Fibroblast of villous mesenchyme (primary cell): ENCODE measurements at regions not wholly inside any gene's neighbourhood (a gene's known extent, or its start where the extent isn't known, plus 50 kb on each side); places are given as distances from the start of the nearest gene placed in this dataset.
"Not testable (repeated sequence)": the region's sequence is repeated elsewhere in the genome, so short reads cannot be mapped to it uniquely, and the experiment has no call there.

Source experiments
- DNase-seq: peaks from one replicate; pipeline ENCODE4 v3.0.0-alpha.2; 2010; ENCODE audit warnings: low read depth
- H3K4me3 ChIP-seq: 2 replicates; pipeline ENCODE4 v1.5.1; 2011; ENCODE audit warnings: low read depth, mild to moderate bottlenecking, low read length
- CTCF ChIP-seq: IDR thresholded peaks from 2 replicates; pipeline ENCODE4 v1.5.1; 2012; ENCODE audit warnings: low read depth, mild to moderate bottlenecking, low read length; ENCODE audit not compliant: insufficient read depth

DNA sequence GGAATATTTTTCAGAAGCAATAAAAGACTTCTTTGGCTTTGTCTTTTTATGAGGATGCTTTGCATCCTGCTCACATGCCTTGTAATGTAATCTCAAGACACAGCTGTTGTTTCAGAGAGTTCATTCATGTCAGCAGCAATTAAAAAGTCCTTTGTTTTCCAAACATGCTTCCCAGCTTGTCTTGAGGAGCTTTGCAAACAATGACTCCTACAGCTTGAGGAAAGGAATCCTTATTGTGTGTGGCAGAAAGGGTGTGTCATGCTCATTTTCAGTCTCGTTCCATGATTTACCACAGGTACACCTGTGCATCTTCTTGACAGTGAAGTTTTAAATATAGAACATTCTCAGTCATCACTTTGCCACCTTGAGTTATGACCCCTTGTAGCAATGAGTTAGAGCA is 139.2 kb upstream of the AADAT start:
- TF ChIP-seq CTCF, result no peak
- H3K4me3 ChIP-seq, result no peak overlapping the region
- no peak for DNase-seq

DNA sequence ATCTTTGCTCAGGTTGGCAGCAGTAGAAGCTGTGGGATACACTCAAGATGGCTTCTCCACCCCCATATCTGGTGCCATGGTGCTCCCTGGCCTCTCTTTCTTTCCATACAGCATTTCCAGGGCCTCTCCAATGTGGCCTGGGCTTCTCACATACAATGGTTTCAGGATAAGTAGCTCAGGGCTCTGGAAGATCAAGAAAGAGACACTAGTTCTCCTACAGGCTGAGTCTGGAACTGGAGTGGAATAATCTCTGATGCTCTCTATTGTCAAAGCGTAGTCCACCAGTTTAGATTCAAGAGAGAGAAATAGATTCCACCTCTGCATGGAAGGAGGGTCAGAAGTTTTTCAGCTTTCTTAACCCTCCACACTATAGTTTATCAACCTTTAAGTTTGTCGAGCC is 138.2 kb upstream of the AADAT start:
- TF ChIP-seq CTCF, result no peak
- DNase-seq, result no peak
- no peak overlapping the region for H3K4me3 ChIP-seq

- no peak for TF ChIP-seq CTCF
- H3K4me3 ChIP-seq, result no peak overlapping the region
- DNase-seq, result no peak
These were observed 136.5 kb upstream of the AADAT start for GRCh38 chr4:170226288-170226687.

- no peak overlapping the region for H3K4me3 ChIP-seq
- no peak for TF ChIP-seq CTCF
- DNase-seq, result no peak
These were observed 125.0 kb upstream of the AADAT start for GRCh38 chr4:170214731-170215130.

DNA sequence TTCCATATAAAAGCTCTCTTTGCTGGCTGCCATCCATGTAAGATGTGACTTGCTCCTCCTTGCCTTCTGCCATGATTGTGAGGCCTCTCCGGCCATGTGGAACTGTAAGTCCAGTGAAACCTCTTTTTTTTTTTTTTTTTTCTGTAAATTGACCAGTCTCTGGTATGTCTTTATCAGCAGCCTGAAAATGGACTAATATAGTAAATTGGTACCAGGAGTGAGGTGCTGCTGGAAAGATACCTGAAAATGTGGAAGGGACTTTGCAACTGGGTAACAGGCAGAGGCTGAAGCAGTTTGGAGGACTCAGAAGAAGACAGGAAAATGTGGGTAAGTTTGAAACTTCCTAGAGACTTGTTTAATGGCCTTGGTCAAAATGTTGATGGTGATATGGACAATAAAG is 124.3 kb upstream of the AADAT start:
- no peak for TF ChIP-seq CTCF
- DNase-seq, result no peak
- H3K4me3 ChIP-seq, result no peak overlapping the region

GRCh38 chr4:170202721-170203120 is 113.0 kb upstream of the AADAT start:
- TF ChIP-seq CTCF, result no peak
- no peak for DNase-seq
- no peak overlapping the region for H3K4me3 ChIP-seq

- TF ChIP-seq CTCF, result no peak
- no peak for DNase-seq
These were observed 109.0 kb upstream of the AADAT start for GRCh38 chr4:170198747-170199146.

GRCh38 chr4:170194794-170195193 is 105.0 kb upstream of the AADAT start:
- not testable (repeated sequence) for DNase-seq, H3K4me3 ChIP-seq

More at GRCh38 chr4:170198747-170199146, 109.0 kb upstream of the AADAT start:
- no peak overlapping the region for H3K4me3 ChIP-seq
